CD14-positive monocyte (primary cell): ENCODE measurements at regions not wholly inside any gene's neighbourhood (a gene's known extent, or its start where the extent isn't known, plus 50 kb on each side); places are given as distances from the start of the nearest gene placed in this dataset.

Experiments used
- DNase-seq, 3 donors: peaks; one replicate each; pipeline ENCODE4 v3.0.0-alpha.2; 2011 to 2022
- H2AFZ ChIP-seq: 2 replicates; pipeline ENCODE4 v1.6.0; 2012; ENCODE audit warnings: mild to moderate bottlenecking, low read depth, low read length, inconsistent platforms; ENCODE audit not compliant: insufficient read depth, poor library complexity, severe bottlenecking
- H3K27ac ChIP-seq, 2 donors: 1 replicate in 1 of 2; 2 replicates in 1 of 2; pipeline ENCODE4 v1.5.1; 2012 to 2013; ENCODE audit warnings: low read length in 2 of 2, control low read depth in 1 of 2, inconsistent platforms in 1 of 2, low read depth in 1 of 2, mild to moderate bottlenecking in 1 of 2
- H3K27me3 ChIP-seq, 2 donors: one replicate each; pipeline versions ENCODE4 v1.6.0 to v1.6.1; 2011 to 2013; ENCODE audit warnings: low read length in 2 of 2; ENCODE audit not compliant: control insufficient read depth in 2 of 2, insufficient read depth in 2 of 2
- H3K36me3 ChIP-seq, 2 donors: replicated peaks in 1 of 2; 1 replicate in 1 of 2; 2 replicates in 1 of 2; pipeline versions ENCODE4 v1.5.1 to v1.6.1; 2012 to 2013; ENCODE audit warnings: low read length in 2 of 2, control low read depth in 1 of 2, inconsistent platforms in 1 of 2, mild to moderate bottlenecking in 1 of 2; ENCODE audit not compliant: insufficient read depth in 2 of 2, control insufficient read depth in 1 of 2
- H3K4me1 ChIP-seq, 2 donors: 1 replicate in 1 of 2; 2 replicates in 1 of 2; pipeline versions ENCODE4 v1.5.1 to v1.6.1; 2012 to 2013; ENCODE audit warnings: low read length in 2 of 2, control low read depth in 1 of 2, inconsistent platforms in 1 of 2, mild to moderate bottlenecking in 1 of 2, moderate library complexity in 1 of 2; ENCODE audit not compliant: insufficient read depth in 2 of 2, control insufficient read depth in 1 of 2
- H3K4me2 ChIP-seq: replicated peaks from 2 replicates; pipeline ENCODE3; 2012; ENCODE audit warnings: low read length, moderate library complexity, mild to moderate bottlenecking; ENCODE audit not compliant: poor library complexity, severe bottlenecking; ENCODE audit errors: extremely low read depth
- H3K4me3 ChIP-seq, 3 experiments: fragments of 200-600 bp in 1 of 3; sonication (generic) in 1 of 3; replicated peaks in 1 of 3; 1 replicate in 2 of 3; 2 replicates in 1 of 3; pipeline ENCODE4 v1.5.1; 2011 to 2013; ENCODE audit warnings: low read length in 3 of 3, mild to moderate bottlenecking in 3 of 3, control low read depth in 2 of 3, low read depth in 2 of 3, inconsistent platforms in 1 of 3, moderate library complexity in 1 of 3
- H3K79me2 ChIP-seq: 2 replicates; pipeline ENCODE4 v1.6.0; 2012; ENCODE audit warnings: mild to moderate bottlenecking, control low read depth, inconsistent platforms, low read length, moderate library complexity; ENCODE audit not compliant: insufficient read depth
- H3K9ac ChIP-seq: 2 replicates; pipeline ENCODE4 v1.6.0; 2017; ENCODE audit warnings: low read length, mild to moderate bottlenecking; ENCODE audit not compliant: insufficient read depth, poor library complexity, severe bottlenecking
- H3K9me3 ChIP-seq, 2 donors: replicated peaks in 1 of 2; 1 replicate in 1 of 2; 2 replicates in 1 of 2; pipeline versions ENCODE4 v1.5.1 to v1.6.1; 2012 to 2013; ENCODE audit warnings: low read length in 2 of 2, control low read depth in 1 of 2; ENCODE audit not compliant: control insufficient read depth in 1 of 2, insufficient read depth in 1 of 2
- H4K20me1 ChIP-seq: 2 replicates; pipeline ENCODE4 v1.6.0; 2012; ENCODE audit warnings: mild to moderate bottlenecking, low read length, control low read depth, moderate library complexity; ENCODE audit not compliant: insufficient read depth
- H3K27ac Mint-ChIP-seq, 7 donors: one replicate each; pipeline ENCODE4 v1.8.0; 2020; ENCODE audit warnings: mild to moderate bottlenecking in 7 of 7, mixed read lengths in 7 of 7, moderate library complexity in 6 of 7, inconsistent platforms in 2 of 7
- H3K27me3 Mint-ChIP-seq, 3 donors: one replicate each; pipeline ENCODE4 v1.8.0; 2021 to 2022; ENCODE audit warnings: low read depth in 3 of 3, mild to moderate bottlenecking in 3 of 3, mixed read lengths in 3 of 3, moderate library complexity in 3 of 3, inconsistent platforms in 1 of 3
- H3K36me3 Mint-ChIP-seq, 2 donors: one replicate each; pipeline ENCODE4 v1.8.0; 2020; ENCODE audit warnings: mixed read lengths in 2 of 2, inconsistent platforms in 1 of 2, mild to moderate bottlenecking in 1 of 2
- H3K4me1 Mint-ChIP-seq: one replicate; pipeline ENCODE4 v1.8.0; 2020; ENCODE audit warnings: mild to moderate bottlenecking, mixed read lengths
- H3K4me3 Mint-ChIP-seq, 2 donors: one replicate each; pipeline ENCODE4 v1.8.0; 2020; ENCODE audit warnings: mild to moderate bottlenecking in 2 of 2, mixed read lengths in 2 of 2, moderate library complexity in 1 of 2
- H3K9me3 Mint-ChIP-seq, 7 donors: one replicate each; pipeline ENCODE4 v1.8.0; 2020 to 2022; ENCODE audit warnings: mixed read lengths in 7 of 7, mild to moderate bottlenecking in 6 of 7, moderate library complexity in 6 of 7, inconsistent platforms in 2 of 7
- CTCF ChIP-seq: fragments of 200-600 bp; IDR thresholded peaks from one replicate; pipeline ENCODE4 v1.8.0; 2022; ENCODE audit warnings: antibody characterized with exemption, mild to moderate bottlenecking
- WGBS: methylation state at CpG from one replicate; pipeline ENCODE4 v1.1.5; 2013; ENCODE audit warnings: missing lambda C conversion rate; ENCODE audit not compliant: insufficient coverage; 5-methylcytosine and 5-hydroxymethylcytosine counted together
- intact Hi-C, 2 donors: fragments of 100-400 bp; cut with micrococcal nuclease; formaldehyde crosslinking; loops; one replicate each; pipeline versions ENCODE4 v1.15.0 to v1.15.1; 2023

- Histone ChIP-seq H3K9me3 (no peaks in the 10 kb centered on the region), H3K36me3 (no peaks in the 10 kb centered on the region), H3K9ac (no peak overlapping the region), H4K20me1 (no peaks in the 10 kb centered on the region), H3K4me1 (no peaks in the 10 kb centered on the region), H2AFZ (no peak overlapping the region), H3K27ac (no peak overlapping the region), H3K4me3 (no peak overlapping the region), H3K27me3 (no peaks in the 10 kb centered on the region), H3K79me2 (no peaks in the 10 kb centered on the region), H3K4me2 (no peak overlapping the region)
- TF ChIP-seq CTCF, result no peak
- Mint-ChIP-seq H3K9me3 (no peaks in the 10 kb centered on the region), H3K4me3 (no peak overlapping the region), H3K36me3 (no peaks in the 10 kb centered on the region), H3K27me3 (peaks cover 0 to 1% (median 0%) of the 10 kb centered on the region in 3 donors), H3K27ac (no peak overlapping the region), H3K4me1 (no peaks in the 10 kb centered on the region)
- 93% methylated on average over 3 of the region's 3 CpGs for WGBS
- no peak for DNase-seq
- intact Hi-C loops, result no loop called here
These were observed 242.6 kb upstream of the TPM1 start for GRCh38 chr15:62799919-62800318.

GRCh38 chr15:62802612-62803011 lies 239.9 kb upstream of the TPM1 start:
- H3K27ac ChIP-seq, result no peak overlapping the region

More at GRCh38 chr15:62802612-62803011, 239.9 kb upstream of the TPM1 start:
- no peaks in the 10 kb centered on the region for H3K79me2 ChIP-seq
- no peaks in the 10 kb centered on the region for H3K9me3 ChIP-seq
- H3K27me3 ChIP-seq, result no peaks in the 10 kb centered on the region
- no peaks in the 10 kb centered on the region for H3K9me3 Mint-ChIP-seq
- H3K4me3 Mint-ChIP-seq, result no peak overlapping the region
- H3K4me3 ChIP-seq, result no peak overlapping the region
- H2AFZ ChIP-seq, result no peak overlapping the region
- no peak overlapping the region for H3K4me2 ChIP-seq
- no peak for TF ChIP-seq CTCF
- H3K27me3 Mint-ChIP-seq, result no peaks in the 10 kb centered on the region
- intact Hi-C loops, result no loop called here
- no peaks in the 10 kb centered on the region for H3K36me3 ChIP-seq
- no peaks in the 10 kb centered on the region for H3K4me1 ChIP-seq
- DNase-seq, result no peak
- no peak overlapping the region for H3K9ac ChIP-seq
- no peaks in the 10 kb centered on the region for H4K20me1 ChIP-seq
- no peaks in the 10 kb centered on the region for H3K4me1 Mint-ChIP-seq
- H3K27ac Mint-ChIP-seq, result no peak overlapping the region
- H3K36me3 Mint-ChIP-seq, result no peaks in the 10 kb centered on the region
- no CpG with 5 or more reads among the region's 2 CpGs for WGBS
